SK-MEL-5 (cell line): ENCODE measurements at regions not wholly inside any gene's neighbourhood (a gene's known extent, or its start where the extent isn't known, plus 50 kb on each side); places are given as distances from the start of the nearest gene placed in this dataset.
"Not testable (repeated sequence)": the region's sequence is repeated elsewhere in the genome, so short reads cannot be mapped to it uniquely, and the experiment has no call there.

Experiments used
- DNase-seq: peaks from one replicate; pipeline ENCODE4 v3.0.0-alpha.2; 2016; ENCODE audit warnings: low read depth, low spot score
- in situ Hi-C: cut with HindIII; loops from 2 replicates; pipeline ENCODE4 v1.10.0; 2016; ENCODE audit warnings: low sequenced_read_pairs, high pct_unique_total_duplicates, low pct_unique_long_range_greater_than_20kb

- in situ Hi-C loops: no loop called here
- DNase-seq: no peak
Observed at GRCh38 chr20:19114410-19114809, 98.0 kb upstream of the SLC24A3 start.

DNA sequence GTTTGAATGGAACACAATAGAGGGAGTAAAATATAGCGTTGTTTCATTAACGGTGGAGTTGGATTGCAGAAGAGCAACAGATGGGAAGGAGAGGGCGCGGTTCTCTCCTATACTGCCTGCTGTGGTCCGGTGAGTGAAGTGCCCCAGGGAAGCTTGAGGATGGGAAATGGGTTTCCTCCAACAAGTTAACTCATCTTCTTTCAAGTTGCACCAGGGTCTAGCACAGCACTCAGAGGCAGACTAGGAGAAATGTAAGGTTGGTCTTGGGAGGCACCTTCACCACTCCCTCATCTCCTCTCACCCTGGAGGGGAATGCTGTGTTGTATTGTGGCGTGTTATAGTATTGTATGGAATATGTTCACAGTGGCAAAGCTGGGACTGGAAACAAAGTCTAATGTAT is 96.9 kb upstream of the SLC24A3 start:
- DNase-seq: no peak
- in situ Hi-C loops: no loop called here

DNA sequence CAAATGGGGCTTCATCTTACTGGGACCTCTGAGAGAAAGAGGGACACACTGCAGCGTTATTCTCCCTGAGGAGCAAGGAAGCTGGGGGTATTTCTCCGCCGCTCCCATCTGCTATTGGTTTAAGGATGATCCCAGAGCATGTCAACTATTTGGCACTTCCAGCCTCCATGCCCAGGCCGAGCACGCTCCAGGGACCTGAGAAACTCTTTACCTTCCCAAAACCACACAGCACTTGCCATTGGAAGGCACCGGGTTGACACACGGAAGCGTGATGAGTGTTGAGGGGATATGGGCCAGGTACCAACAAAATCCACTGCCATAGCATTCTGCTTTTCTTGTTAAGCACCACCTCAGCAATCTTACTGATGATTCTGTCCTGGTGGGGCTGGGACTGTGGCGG is 92.4 kb upstream of the SLC24A3 start:
- no peak for DNase-seq
- in situ Hi-C loops: no loop called here

GRCh38 chr20:19120569-19120968 is 91.9 kb upstream of the SLC24A3 start:
- no peak for DNase-seq
- in situ Hi-C loops: no loop called here

- in situ Hi-C loops: no loop called here
- DNase-seq: no peak
Observed at GRCh38 chr20:19121463-19121862, 91.0 kb upstream of the SLC24A3 start.

DNA sequence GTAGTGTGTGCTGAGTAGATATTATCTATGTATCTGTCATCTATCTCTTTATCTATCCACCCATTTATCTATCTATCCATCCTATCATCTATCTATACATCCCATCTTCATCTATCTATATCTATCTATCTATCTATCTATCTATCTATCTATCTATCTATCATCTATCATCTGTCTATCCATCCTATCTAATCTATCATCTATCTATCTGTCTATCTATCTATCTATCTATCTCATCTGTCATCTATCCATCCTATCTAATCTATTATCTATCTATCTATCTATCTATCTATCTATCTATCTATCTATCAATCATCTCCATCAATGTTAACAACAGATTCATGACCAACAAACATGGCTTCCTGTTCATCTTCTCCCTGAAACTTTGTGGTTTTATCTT is 90.5 kb upstream of the SLC24A3 start:
- no peak for DNase-seq
- in situ Hi-C loops: no loop called here

GRCh38 chr20:19122395-19122794 is 90.0 kb upstream of the SLC24A3 start:
- no peak for DNase-seq
- in situ Hi-C loops: no loop called here

- no peak for DNase-seq
- in situ Hi-C loops: no loop called here
Observed at GRCh38 chr20:19125508-19125907, 86.9 kb upstream of the SLC24A3 start.

DNA sequence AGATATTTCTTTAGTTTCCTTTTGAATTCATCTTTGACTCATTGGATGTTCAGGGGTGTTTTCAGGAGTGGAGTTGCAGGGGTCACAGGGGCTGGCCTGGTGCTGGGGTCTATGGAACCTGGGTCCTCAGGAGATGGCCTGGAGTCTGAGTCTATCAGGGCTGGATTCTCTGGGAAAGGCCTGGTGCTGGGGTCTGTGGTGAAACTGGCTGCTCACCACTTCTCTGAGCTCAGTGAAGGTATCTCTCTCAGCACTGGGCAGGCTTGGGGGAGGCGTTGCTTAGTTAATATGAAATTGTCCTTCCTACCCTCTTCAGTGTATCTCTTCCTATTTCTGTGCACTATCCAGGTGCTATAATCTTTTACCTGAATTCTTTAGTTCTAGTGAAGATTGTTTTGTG is 83.1 kb upstream of the SLC24A3 start:
- in situ Hi-C loops: no loop called here
- DNase-seq: no peak

DNA sequence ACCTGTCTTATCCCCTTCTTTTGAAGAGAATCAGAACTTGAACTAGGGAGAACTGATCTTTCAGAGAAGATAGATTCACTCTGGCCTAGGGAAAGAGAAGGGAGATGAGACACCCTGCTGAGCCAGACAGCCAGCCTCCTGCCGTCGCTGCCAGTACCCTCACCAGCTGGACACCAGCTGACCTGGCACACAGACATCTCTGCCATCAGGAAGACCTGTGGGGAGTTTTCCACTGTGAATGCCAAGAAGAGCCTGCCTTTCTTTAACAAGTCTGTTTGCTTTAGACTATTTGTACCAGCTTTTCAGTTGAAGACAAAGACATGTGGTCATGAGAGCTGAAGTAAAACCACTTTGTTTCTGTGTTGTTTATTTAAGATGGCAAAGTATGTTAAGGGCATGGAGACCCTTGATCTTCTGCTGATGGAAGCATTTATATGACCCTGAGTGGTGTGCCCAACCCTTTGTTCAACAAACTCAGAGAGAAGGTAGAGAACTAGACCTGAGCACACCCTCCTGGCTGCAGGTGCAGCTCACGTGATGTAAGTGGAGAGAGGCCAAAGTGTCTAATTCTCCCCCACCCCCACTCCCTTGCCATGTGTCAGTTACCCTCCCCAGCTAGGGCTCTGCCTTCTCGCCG is 82.3 kb upstream of the SLC24A3 start:
- no peak for DNase-seq
- in situ Hi-C loops: no loop called here

DNA sequence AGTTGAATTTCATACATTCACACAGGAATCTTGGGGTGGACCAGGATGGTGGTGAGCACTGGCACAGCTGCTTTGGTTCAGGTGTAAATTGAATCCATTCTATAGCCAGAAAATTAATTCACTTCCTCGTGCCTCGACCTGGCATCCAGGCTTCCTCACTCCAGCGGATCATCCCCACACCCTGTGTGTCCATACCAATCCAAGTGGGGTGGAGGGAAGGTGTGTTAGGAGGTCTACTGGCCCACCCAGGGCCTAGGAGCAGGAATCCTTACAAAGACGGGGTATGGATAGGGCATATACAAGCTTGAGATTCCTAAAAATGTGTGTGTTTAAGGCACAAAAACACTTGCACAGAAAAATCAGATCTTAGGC is 81.8 kb upstream of the SLC24A3 start:
- no peak for DNase-seq
- in situ Hi-C loops: no loop called here

GRCh38 chr20:19137641-19138040 is 74.8 kb upstream of the SLC24A3 start:
- DNase-seq: no peak
- in situ Hi-C loops: no loop called here

DNA sequence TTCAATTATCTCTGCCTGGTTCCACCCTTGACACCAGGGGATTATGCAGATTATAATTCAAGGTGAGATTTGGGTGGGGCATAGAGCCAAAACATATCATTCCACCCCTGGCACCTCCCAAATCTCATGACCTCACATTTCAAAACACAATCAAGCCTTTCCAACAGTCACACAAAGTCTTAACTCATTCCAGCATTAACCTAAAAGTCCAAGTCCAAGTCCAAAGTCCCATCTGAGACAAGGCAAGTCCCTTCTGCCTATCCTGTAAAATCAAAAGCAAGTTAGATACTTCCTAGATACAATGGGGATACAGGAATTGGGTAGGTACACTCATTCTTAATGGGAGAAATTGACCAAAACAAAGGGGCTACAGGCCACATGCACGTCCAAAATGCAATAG is 73.7 kb upstream of the SLC24A3 start:
- in situ Hi-C loops: no loop called here
- DNase-seq: no peak

- in situ Hi-C loops, DNase-seq: not testable (repeated sequence)
Observed at GRCh38 chr20:19139584-19139983, 72.9 kb upstream of the SLC24A3 start.

DNA sequence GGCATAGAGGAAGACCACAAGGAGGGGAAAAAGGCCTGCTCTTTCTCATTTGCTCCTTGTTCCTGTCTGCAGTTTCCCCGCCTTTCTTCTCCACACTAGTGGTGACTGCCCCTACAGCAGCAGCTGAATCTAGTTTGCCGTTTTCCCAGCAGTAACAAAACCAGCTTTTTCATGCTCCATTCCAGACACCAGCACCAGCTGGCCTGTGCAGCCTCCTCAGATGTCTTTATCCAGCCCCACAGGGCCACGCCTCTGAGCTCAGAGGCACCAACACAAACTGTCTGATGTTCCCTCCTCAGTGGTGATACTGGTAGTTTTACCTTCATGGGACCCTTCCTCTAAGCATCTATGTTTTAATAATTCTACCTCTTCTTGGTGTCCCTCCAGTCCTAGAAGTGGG is 70.4 kb upstream of the SLC24A3 start:
- DNase-seq: no peak
- in situ Hi-C loops: no loop called here

DNA sequence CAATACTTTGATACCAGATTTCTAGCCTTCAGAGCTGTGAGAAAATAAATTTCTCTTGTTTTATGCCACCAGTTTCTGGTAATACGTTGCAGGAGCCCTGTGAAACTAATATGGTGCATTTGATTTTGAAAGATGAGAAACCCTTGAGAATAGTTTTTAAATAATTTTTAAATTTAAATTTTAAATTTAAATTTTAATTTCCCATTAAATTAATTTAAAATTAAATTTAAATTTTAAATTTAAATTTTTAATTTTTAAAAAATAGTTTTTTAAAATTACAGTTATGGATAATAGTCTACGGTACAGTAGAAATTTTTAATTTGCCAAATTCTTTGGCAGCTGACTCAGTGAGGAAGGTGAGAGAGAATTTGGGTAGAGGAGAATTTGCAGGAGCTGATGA is 68.6 kb upstream of the SLC24A3 start:
- DNase-seq: no peak
- in situ Hi-C loops: no loop called here

DNA sequence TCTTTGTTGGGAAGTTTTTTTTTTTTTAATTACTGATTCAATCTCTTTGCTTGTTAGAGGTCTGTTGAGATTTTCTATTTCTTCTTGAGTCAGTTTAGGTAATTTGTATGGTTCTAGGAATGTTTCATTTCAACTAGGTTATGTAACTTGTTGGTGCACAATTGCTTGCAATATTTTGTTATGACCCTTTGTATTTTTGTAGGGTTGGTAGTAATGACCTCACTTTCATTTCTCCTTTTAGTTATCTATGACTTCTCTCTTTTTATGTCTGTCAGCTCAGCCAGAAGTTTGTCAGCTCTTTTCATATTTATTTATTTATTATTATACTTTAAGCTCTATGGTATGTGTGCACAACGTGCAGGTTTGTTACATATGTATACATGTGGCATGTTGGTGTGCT is 51.1 kb upstream of the SLC24A3 start:
- in situ Hi-C loops: no loop called here

More for the DNA sequence above, 51.1 kb upstream of the SLC24A3 start:
- DNase-seq: no peak
